Endothelial cell (in vitro differentiated cells): ENCODE measurements at regions not wholly inside any gene's neighbourhood (a gene's known extent, or its start where the extent isn't known, plus 50 kb on each side); places are given as distances from the start of the nearest gene placed in this dataset.

ENCODE experiments used
- DNase-seq: peaks from one replicate; pipeline ENCODE4 v3.0.0; 2021; ENCODE audit warnings: low spot score
- H3K27ac Mint-ChIP-seq: one replicate; pipeline ENCODE4 v1.8.0; 2021; ENCODE audit warnings: mixed read lengths, inconsistent platforms; ENCODE audit not compliant: unreplicated experiment
- H3K27me3 Mint-ChIP-seq: one replicate; pipeline ENCODE4 v1.8.0; 2021; ENCODE audit warnings: mild to moderate bottlenecking, moderate library complexity, mixed read lengths, inconsistent platforms; ENCODE audit not compliant: unreplicated experiment
- H3K36me3 Mint-ChIP-seq: one replicate; pipeline ENCODE4 v1.8.0; 2021; ENCODE audit warnings: mild to moderate bottlenecking, low read depth, mixed read lengths, inconsistent platforms; ENCODE audit not compliant: unreplicated experiment
- H3K4me1 Mint-ChIP-seq: one replicate; pipeline ENCODE4 v1.8.0; 2021; ENCODE audit warnings: mild to moderate bottlenecking, mixed read lengths, inconsistent platforms; ENCODE audit not compliant: unreplicated experiment
- H3K4me3 Mint-ChIP-seq: one replicate; pipeline ENCODE4 v1.8.0; 2021; ENCODE audit warnings: mild to moderate bottlenecking, mixed read lengths, inconsistent platforms; ENCODE audit not compliant: unreplicated experiment
- H3K9me3 Mint-ChIP-seq: one replicate; pipeline ENCODE4 v1.8.0; 2021; ENCODE audit warnings: mixed read lengths, inconsistent platforms; ENCODE audit not compliant: unreplicated experiment
- CTCF ChIP-seq: fragments of 200-600 bp; sonication (generic); IDR thresholded peaks from one replicate; pipeline ENCODE4 v1.5.0; 2021; ENCODE audit warnings: antibody characterized with exemption; ENCODE audit not compliant: unreplicated experiment

DNA sequence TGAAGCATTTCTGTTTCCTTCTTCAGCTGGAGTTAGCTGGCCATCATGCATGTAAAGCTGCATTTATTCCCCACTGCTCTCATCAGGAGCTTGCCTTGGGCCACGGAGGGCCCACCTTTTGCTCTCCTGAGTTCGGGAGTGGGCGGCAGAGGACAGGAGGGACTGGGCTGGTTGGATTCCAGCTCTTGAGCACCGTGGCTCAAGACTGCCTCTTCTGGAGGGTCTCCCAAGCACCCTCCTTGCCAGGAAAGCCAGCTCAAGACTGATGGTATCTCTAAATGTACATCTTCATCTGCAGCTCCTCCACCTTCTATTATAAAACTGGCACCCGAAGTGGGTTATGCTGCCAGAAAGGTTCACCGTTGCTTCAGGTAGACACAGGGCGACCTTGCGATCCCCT is 399.6 kb upstream of the IRX1 start:
- peaks cover 2% of the 10 kb centered on the region for H3K27me3 Mint-ChIP-seq
- no peak for TF ChIP-seq CTCF
- H3K4me3 Mint-ChIP-seq, result no peak overlapping the region
- H3K9me3 Mint-ChIP-seq, result peaks cover 6% of the 10 kb centered on the region
- no peaks in the 10 kb centered on the region for H3K36me3 Mint-ChIP-seq
- DNase-seq, result no peak
- H3K27ac Mint-ChIP-seq, result no peak overlapping the region
- no peaks in the 10 kb centered on the region for H3K4me1 Mint-ChIP-seq

DNA sequence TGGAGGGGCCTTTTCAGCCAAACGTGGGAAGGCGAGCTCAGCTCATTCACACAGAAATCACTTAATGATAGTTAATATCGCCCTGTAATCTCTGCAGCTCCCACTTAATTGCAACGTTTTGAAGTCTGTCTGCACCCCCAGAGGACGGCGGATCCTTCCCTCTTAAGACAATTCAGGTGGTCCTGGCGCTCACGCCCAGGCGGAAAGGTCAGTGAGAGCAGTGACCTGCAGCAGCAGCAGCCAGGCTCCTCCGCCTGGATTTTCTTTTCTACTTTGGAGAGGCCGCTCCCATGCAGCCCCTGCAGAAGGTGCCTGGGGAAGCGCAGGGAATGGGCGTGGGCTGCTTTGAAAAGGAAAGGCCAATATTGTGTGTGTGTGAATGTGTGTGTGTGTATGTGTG is 400.9 kb upstream of the IRX1 start:
- H3K27me3 Mint-ChIP-seq, result peaks cover 1% of the 10 kb centered on the region
- H3K4me3 Mint-ChIP-seq, result no peak overlapping the region
- no peak overlapping the region for H3K27ac Mint-ChIP-seq
- DNase-seq, result no peak
- H3K9me3 Mint-ChIP-seq, result peaks cover 6% of the 10 kb centered on the region
- no peak for TF ChIP-seq CTCF
- no peaks in the 10 kb centered on the region for H3K4me1 Mint-ChIP-seq
- no peaks in the 10 kb centered on the region for H3K36me3 Mint-ChIP-seq

- no peak for DNase-seq
- Mint-ChIP-seq H3K36me3 (no peaks in the 10 kb centered on the region), H3K27me3 (peaks cover 1% of the 10 kb centered on the region), H3K9me3 (peaks cover 4% of the 10 kb centered on the region), H3K4me3 (no peak overlapping the region), H3K27ac (no peak overlapping the region), H3K4me1 (no peaks in the 10 kb centered on the region)
- TF ChIP-seq CTCF, result no peak
Measured at GRCh38 chr5:3194271-3194670, 401.4 kb upstream of the IRX1 start.

GRCh38 chr5:3191585-3191984 is 404.0 kb upstream of the IRX1 start:
- peaks cover 4% of the 10 kb centered on the region for H3K9me3 Mint-ChIP-seq
- H3K4me3 Mint-ChIP-seq, result no peak overlapping the region
- no peak for TF ChIP-seq CTCF
- peaks cover 1% of the 10 kb centered on the region for H3K27me3 Mint-ChIP-seq
- DNase-seq, result no peak
- H3K27ac Mint-ChIP-seq, result no peak overlapping the region
- no peaks in the 10 kb centered on the region for H3K4me1 Mint-ChIP-seq
- H3K36me3 Mint-ChIP-seq, result no peaks in the 10 kb centered on the region

DNA sequence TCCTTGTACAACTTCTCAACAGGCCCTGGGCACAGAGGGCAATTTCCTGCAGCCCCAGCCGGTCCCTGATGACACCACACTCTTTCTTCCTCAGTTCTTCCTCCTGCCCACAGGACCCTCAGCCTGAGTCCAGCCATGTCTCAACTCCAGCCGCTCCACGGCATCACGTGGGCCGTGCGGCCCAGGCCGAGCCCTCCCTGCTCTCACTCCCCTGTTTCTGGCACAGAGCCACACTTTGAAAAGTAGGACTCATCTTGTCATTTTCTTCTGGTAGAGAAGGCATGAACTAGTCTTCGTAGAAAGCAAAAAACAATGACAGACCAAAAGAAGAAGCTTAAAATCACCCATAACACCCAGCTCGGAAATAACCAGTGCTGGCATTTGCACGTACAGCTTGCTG is 404.7 kb upstream of the IRX1 start:
- H3K4me3 Mint-ChIP-seq, result no peak overlapping the region
- H3K27me3 Mint-ChIP-seq, result peaks cover 1% of the 10 kb centered on the region
- H3K36me3 Mint-ChIP-seq, result no peaks in the 10 kb centered on the region
- DNase-seq, result no peak
- no peak for TF ChIP-seq CTCF
- H3K27ac Mint-ChIP-seq, result no peak overlapping the region
- peaks cover 4% of the 10 kb centered on the region for H3K9me3 Mint-ChIP-seq
- H3K4me1 Mint-ChIP-seq, result no peaks in the 10 kb centered on the region
